Body of pancreas (tissue), 4 donors: ENCODE measurements at regions not wholly inside any gene's neighbourhood (a gene's known extent, or its start where the extent isn't known, plus 50 kb on each side); places are given as distances from the start of the nearest gene placed in this dataset.

Experiments used
- CTCF ChIP-seq, 7 experiments: fragments of 450-650 bp in 4 of 7; fragments of 200-600 bp in 3 of 7; sonication (generic) in 3 of 7; IDR thresholded peaks; one replicate each; pipeline ENCODE4 v1.5.1; 2016 to 2019; ENCODE audit warnings: antibody characterized with exemption in 7 of 7
- POLR2A ChIP-seq, 3 donors: fragments of 450-650 bp; IDR thresholded peaks; one replicate each; pipeline ENCODE4 v1.6.1; 2016; ENCODE audit warnings: antibody characterized with exemption in 3 of 3, mild to moderate bottlenecking in 2 of 3

DNA sequence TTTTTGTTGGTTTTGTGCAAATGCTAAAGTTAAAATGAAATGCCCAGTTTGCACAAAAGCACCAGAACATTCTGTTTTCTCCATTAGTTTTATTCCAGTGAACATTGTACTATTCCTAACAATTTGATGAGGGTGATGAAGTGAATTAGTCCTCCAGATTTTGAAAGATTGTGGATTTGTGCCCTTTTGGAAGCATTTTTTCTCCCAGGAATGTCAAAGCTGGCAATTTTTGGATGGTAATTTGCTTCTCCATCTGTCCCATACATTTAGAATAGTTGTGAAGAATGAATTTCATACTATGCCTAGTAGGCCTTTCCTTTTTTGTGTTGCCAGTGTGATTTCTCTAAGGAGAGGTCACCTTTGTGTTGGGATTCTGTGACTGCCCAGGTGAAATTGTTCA is 797.2 kb downstream of the BCKDHB start:
- no peak for TF ChIP-seq CTCF (IDR thresholded peaks at IDR 0.05)
- no peak for TF ChIP-seq POLR2A (IDR thresholded peaks at IDR 0.05)
